Uterus (tissue), 3 donors: ENCODE measurements at regions not wholly inside any gene's neighbourhood (a gene's known extent, or its start where the extent isn't known, plus 50 kb on each side); places are given as distances from the start of the nearest gene placed in this dataset.

Experiments used
- DNase-seq, 2 donors: peaks; one replicate each; pipeline ENCODE4 v3.0.0-alpha.2; 2019 to 2020
- H3K27ac ChIP-seq, 2 donors: fragments of 200-600 bp; sonication (generic); 1 replicate in 1 of 2; 2 replicates in 1 of 2; pipeline ENCODE4 v1.5.1; 2016 to 2018
- H3K27me3 ChIP-seq, 2 donors: fragments of 200-600 bp; sonication (generic); one replicate each; pipeline ENCODE4 v1.5.1; 2018 to 2019; ENCODE audit warnings: control low read depth in 1 of 2
- H3K36me3 ChIP-seq, 2 donors: fragments of 200-600 bp; sonication (generic); one replicate each; pipeline ENCODE4 v1.5.1; 2019; ENCODE audit warnings: control low read depth in 1 of 2
- H3K4me1 ChIP-seq, 2 donors: fragments of 200-600 bp; sonication (generic); one replicate each; pipeline ENCODE4 v1.5.1; 2018 to 2019; ENCODE audit warnings: control low read depth in 1 of 2
- H3K4me3 ChIP-seq, 2 donors: fragments of 200-600 bp; sonication (generic); 1 replicate in 1 of 2; 2 replicates in 1 of 2; pipeline ENCODE4 v1.5.1; 2018 to 2019; ENCODE audit warnings: mild to moderate bottlenecking in 1 of 2
- H3K9me3 ChIP-seq, 2 donors: fragments of 200-600 bp; sonication (generic); one replicate each; pipeline ENCODE4 v1.5.1; 2019; ENCODE audit warnings: control low read depth in 1 of 2
- CTCF ChIP-seq, 4 experiments: fragments of 200-600 bp in 2 of 4; fragments of 450-650 bp in 2 of 4; sonication (generic) in 2 of 4; IDR thresholded peaks; one replicate each; pipeline ENCODE4 v1.5.1; 2016 to 2019; ENCODE audit warnings: antibody characterized with exemption in 4 of 4, mild to moderate bottlenecking in 2 of 4, moderate library complexity in 1 of 4
- POLR2A ChIP-seq, 2 donors: fragments of 450-650 bp; IDR thresholded peaks; one replicate each; pipeline ENCODE4 v1.6.1; 2016; ENCODE audit warnings: antibody characterized with exemption in 2 of 2, mild to moderate bottlenecking in 1 of 2, moderate library complexity in 1 of 2
- intact Hi-C: fragments of 100-400 bp; cut with DNase I; formaldehyde crosslinking; loops from one replicate; pipeline ENCODE4 v1.15.1; 2023; ENCODE audit warnings: low total_unique reads
- donor health status: DM: yes; HTN: yes; CAD: no.

DNA sequence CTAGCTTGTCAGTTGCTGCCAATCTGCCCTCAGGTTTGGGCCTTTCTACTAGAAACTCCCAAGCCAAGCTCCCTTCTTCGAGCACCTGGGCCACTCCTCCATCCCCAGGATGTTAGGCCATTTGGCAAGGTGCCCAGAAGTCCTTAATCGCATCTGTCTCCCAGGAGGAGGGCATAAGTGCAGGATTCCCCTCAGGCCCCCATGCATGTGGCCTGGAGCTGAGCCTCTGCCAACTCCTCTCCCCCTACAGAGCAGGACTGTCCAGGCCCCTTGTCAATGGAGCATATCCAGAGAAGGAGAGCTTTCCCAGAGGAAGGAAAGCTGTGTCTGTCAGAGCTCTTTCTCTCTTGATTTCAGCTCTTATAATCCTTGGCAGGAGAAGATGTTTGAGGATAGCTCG lies 182.6 kb upstream of the ROPN1 start:
- intact Hi-C loops: no loop called here

GRCh38 chr3:124174910-124175874 lies 183.3 kb upstream of the ROPN1 start:
- Histone ChIP-seq H3K4me3 (no peak overlapping the region), H3K27ac (peak overlapping the region; percentile 0 to 50), H3K4me1 (peaks cover 0 to 7% of the 10 kb centered on the region in 2 donors), H3K27me3 (no peaks in the 10 kb centered on the region), H3K9me3 (no peaks in the 10 kb centered on the region), H3K36me3 (no peaks in the 10 kb centered on the region)
- DNase-seq: no peak
- intact Hi-C loops: no loop called here
- TF ChIP-seq CTCF (IDR thresholded peaks at IDR 0.05) (no peak), POLR2A (IDR thresholded peaks at IDR 0.05) (no peak)

More for the DNA sequence above, 182.6 kb upstream of the ROPN1 start:
- H3K27me3 ChIP-seq: no peaks in the 10 kb centered on the region
- peak overlapping the region; percentile 0 to 50 for H3K27ac ChIP-seq
- H3K36me3 ChIP-seq: no peaks in the 10 kb centered on the region
- H3K4me3 ChIP-seq: no peak overlapping the region
- peaks cover 0 to 7% of the 10 kb centered on the region in 2 donors for H3K4me1 ChIP-seq
- H3K9me3 ChIP-seq: no peaks in the 10 kb centered on the region
- TF ChIP-seq POLR2A (IDR thresholded peaks at IDR 0.05): no peak
- no peak for TF ChIP-seq CTCF (IDR thresholded peaks at IDR 0.05)
- DNase-seq: peak; percentile 25 to 47

DNA sequence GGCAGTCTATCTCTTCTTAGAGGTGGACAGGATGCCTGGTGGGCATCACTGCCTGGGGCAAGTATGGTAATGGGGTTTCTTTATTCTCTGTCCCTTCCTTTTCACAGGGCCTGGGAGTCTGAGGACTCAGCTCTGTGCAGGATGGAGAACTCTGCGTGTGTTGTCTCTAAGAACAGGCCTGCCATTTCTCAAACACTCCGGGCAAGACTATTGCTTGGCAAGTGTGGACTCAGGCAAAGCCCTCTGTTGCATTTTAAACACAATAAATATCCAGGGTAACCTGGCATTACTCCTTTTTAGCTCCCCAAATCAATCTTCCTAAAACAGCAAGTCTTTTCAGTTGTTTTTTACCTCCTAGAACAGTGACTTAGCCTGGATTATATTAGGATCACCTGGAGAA lies 185.1 kb upstream of the ROPN1 start:
- no peak for DNase-seq
- H3K9me3 ChIP-seq: no peaks in the 10 kb centered on the region
- H3K4me3 ChIP-seq: no peak overlapping the region
- H3K27ac ChIP-seq: no peak overlapping the region
- H3K27me3 ChIP-seq: no peaks in the 10 kb centered on the region
- peaks cover 0 to 7% of the 10 kb centered on the region in 2 donors for H3K4me1 ChIP-seq
- TF ChIP-seq CTCF (IDR thresholded peaks at IDR 0.05) (no peak), POLR2A (IDR thresholded peaks at IDR 0.05) (no peak)
- no peaks in the 10 kb centered on the region for H3K36me3 ChIP-seq
- intact Hi-C loops: no loop called here

DNA sequence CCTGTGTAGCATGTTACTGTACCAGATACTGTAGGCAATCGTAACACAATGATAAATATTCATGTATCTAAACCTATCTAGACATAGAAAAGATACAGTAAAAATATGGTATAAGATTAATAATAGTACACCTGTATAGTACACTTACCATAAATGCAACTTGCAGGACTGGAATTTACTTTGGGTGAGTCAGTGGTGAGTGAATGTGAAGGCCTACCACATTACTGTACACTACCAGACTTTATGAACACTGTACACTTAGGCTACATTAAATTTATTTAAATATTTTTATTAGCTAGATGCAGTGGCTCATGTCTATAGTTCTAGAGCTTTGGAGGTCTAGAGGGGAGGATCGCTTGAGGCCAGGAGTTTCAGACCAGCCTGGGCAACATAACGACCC lies 186.6 kb upstream of the ROPN1 start:
- no peak overlapping the region for H3K4me3 ChIP-seq
- DNase-seq: no peak
- intact Hi-C loops: no loop called here
- no peaks in the 10 kb centered on the region for H3K9me3 ChIP-seq
- no peak overlapping the region for H3K27ac ChIP-seq
- H3K27me3 ChIP-seq: no peaks in the 10 kb centered on the region
- TF ChIP-seq POLR2A (IDR thresholded peaks at IDR 0.05) (no peak), CTCF (IDR thresholded peaks at IDR 0.05) (no peak)
- H3K4me1 ChIP-seq: peaks cover 0 to 7% of the 10 kb centered on the region in 2 donors
- H3K36me3 ChIP-seq: no peaks in the 10 kb centered on the region

- Histone ChIP-seq H3K27ac (no peak overlapping the region), H3K9me3 (no peaks in the 10 kb centered on the region), H3K27me3 (no peaks in the 10 kb centered on the region), H3K4me1 (peaks cover 0 to 17% of the 10 kb centered on the region in 2 donors), H3K36me3 (no peaks in the 10 kb centered on the region), H3K4me3 (no peak overlapping the region)
- DNase-seq: no peak
- no peak for TF ChIP-seq CTCF (IDR thresholded peaks at IDR 0.05)
- TF ChIP-seq POLR2A (IDR thresholded peaks at IDR 0.05): no peak
- intact Hi-C loops: no loop called here
Measured at GRCh38 chr3:124200407-124200806, 208.5 kb upstream of the ROPN1 start.
